ENCODE measurements at regions not wholly inside any gene's neighbourhood (a gene's known extent, or its start where the extent isn't known, plus 50 kb on each side); places are given as distances from the start of the nearest gene placed in this dataset.

GRCh38 chr10:81270051-81270450 is 604.9 kb upstream of the NRG3 start:
- no peak for ATAC-seq (ENCODE audit: low read depth)
- Mint-ChIP-seq H3K9me3 (no peaks in the 10 kb centered on the region), H3K36me3 (ENCODE audit: low read depth) (no peaks in the 10 kb centered on the region), H3K4me3 (no peak overlapping the region), H3K27me3 (no peaks in the 10 kb centered on the region), H3K27ac (no peak overlapping the region), H3K4me1 (no peaks in the 10 kb centered on the region)
- DNase-seq: no peak
- TF ChIP-seq, protein P1, sequence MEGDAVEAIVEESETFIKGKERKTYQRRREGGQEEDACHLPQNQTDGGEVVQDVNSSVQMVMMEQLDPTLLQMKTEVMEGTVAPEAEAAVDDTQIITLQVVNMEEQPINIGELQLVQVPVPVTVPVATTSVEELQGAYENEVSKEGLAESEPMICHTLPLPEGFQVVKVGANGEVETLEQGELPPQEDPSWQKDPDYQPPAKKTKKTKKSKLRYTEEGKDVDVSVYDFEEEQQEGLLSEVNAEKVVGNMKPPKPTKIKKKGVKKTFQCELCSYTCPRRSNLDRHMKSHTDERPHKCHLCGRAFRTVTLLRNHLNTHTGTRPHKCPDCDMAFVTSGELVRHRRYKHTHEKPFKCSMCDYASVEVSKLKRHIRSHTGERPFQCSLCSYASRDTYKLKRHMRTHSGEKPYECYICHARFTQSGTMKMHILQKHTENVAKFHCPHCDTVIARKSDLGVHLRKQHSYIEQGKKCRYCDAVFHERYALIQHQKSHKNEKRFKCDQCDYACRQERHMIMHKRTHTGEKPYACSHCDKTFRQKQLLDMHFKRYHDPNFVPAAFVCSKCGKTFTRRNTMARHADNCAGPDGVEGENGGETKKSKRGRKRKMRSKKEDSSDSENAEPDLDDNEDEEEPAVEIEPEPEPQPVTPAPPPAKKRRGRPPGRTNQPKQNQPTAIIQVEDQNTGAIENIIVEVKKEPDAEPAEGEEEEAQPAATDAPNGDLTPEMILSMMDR (IDR thresholded peaks at IDR 0.05): no peak
- POLR2A ChIA-PET: no interaction called here
- intact Hi-C loops (cut with micrococcal nuclease): no loop called here
- CTCF ChIA-PET: no interaction called here

DNA sequence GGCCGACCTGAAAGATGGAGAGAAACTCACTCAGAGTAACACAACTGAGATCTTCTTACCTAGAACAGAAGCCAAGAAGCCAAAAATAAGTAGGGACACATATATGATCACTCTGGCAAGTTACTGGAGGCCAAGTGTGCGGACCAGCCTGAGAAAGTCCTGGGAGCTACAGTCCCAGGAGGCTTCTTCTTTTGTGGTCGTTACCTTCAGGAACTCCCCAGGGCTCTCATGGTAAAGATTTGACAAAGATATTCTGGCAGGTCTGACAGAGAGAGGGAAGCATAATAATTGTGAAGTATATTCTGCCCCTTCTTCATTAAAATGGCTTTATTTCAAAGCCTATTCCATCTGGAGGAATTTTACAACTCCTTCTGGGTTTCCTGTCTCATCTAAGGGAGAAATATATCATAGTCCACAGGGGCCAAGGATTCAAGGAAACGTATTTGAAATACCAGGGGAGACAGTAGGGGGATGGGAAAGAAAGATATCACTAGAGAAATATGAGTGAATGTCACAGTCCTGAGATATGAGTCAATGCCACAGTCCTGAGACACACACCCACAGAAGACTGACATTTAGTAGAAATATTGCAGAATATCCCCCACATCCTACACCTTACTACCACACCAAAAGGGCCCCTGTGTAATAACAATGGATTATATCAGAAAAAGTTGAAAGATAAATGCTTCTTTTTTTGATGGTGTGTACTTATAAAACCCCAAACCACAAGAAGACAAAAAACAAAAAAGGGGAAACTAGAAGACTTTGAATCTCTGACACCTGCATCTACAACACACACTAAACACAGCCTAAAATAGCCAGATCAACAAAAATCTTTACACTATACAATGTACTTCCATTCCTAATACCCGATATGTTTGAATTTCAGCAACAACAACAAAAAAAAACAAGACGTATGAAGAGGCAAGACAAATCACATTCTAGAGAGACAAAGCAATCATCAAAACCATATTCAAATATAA is 594.2 kb upstream of the NRG3 start:
- H3K27ac Mint-ChIP-seq: no peak overlapping the region
- intact Hi-C loops (cut with micrococcal nuclease): no loop called here
- H3K9me3 Mint-ChIP-seq: peaks cover 8% of the 10 kb centered on the region
- H3K27me3 Mint-ChIP-seq: no peaks in the 10 kb centered on the region
- CTCF ChIA-PET: no interaction called here
- TF ChIP-seq, protein P1 (IDR thresholded peaks at IDR 0.05): no peak
- POLR2A ChIA-PET: no interaction called here
- ATAC-seq (ENCODE audit: low read depth) (no peak), DNase-seq (no peak)
- H3K36me3 Mint-ChIP-seq (ENCODE audit: low read depth): no peaks in the 10 kb centered on the region
- no peaks in the 10 kb centered on the region for H3K4me1 Mint-ChIP-seq
- no peak overlapping the region for H3K4me3 Mint-ChIP-seq

DNA sequence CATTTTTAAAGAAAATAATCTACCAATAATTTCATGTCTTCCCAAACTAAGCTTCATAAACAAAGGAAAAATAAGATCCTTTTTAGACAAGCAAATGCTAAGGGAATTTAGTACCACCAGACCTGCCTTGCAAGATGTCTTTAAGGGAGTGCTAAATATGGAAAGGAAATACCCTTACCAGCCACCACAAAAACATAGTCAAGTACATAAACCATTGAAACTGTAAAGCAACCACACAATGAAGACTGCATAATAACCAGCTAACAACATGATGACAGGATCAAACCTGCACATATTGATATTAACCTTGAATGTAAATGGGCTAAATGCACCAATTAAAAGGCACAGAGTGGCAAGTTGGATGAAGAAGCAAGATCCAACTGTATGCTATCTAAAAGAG is 586.5 kb upstream of the NRG3 start:
- ATAC-seq (ENCODE audit: low read depth) (no peak), DNase-seq (no peak)
- ChIA-PET CTCF (no interaction called here), POLR2A (no interaction called here)
- Mint-ChIP-seq H3K36me3 (ENCODE audit: low read depth) (no peaks in the 10 kb centered on the region), H3K9me3 (peaks cover 15% of the 10 kb centered on the region), H3K27ac (no peak overlapping the region), H3K27me3 (no peaks in the 10 kb centered on the region), H3K4me3 (no peak overlapping the region), H3K4me1 (no peaks in the 10 kb centered on the region)
- intact Hi-C loops (cut with micrococcal nuclease): no loop called here
- TF ChIP-seq, protein P1 (IDR thresholded peaks at IDR 0.05): no peak

- ATAC-seq (ENCODE audit: low read depth) (no peak), DNase-seq (no peak)
- Mint-ChIP-seq H3K36me3 (ENCODE audit: low read depth) (no peaks in the 10 kb centered on the region), H3K27ac (no peak overlapping the region), H3K4me3 (no peak overlapping the region), H3K9me3 (peaks cover 12% of the 10 kb centered on the region), H3K27me3 (no peaks in the 10 kb centered on the region), H3K4me1 (no peaks in the 10 kb centered on the region)
- POLR2A ChIA-PET: no interaction called here
- TF ChIP-seq, protein P1 (IDR thresholded peaks at IDR 0.05): no peak
- CTCF ChIA-PET: no interaction called here
- intact Hi-C loops (cut with micrococcal nuclease): no loop called here
Measured at GRCh38 chr10:81297292-81297691, 577.7 kb upstream of the NRG3 start.

DNA sequence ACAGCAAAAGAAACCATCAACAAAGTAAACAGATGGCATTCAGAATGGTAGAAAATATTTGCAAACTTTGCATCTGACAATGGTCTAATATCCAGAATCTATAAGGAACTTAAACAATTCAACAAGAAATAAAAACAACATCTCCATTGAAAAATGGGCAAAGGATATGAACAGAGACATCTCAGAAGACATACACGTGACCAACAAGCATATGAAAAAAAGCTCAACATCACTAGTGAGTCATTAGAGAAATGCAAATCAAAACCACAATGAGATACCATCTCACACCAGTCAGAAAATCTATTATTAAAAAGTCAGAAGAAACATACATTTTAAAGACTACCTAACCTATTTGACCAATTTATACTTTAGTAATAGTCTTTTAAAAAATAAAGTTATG is 571.3 kb upstream of the NRG3 start:
- Mint-ChIP-seq H3K4me1 (no peaks in the 10 kb centered on the region), H3K9me3 (peaks cover 10% of the 10 kb centered on the region), H3K36me3 (ENCODE audit: low read depth) (no peaks in the 10 kb centered on the region), H3K27me3 (no peaks in the 10 kb centered on the region), H3K4me3 (no peak overlapping the region), H3K27ac (no peak overlapping the region)
- TF ChIP-seq, protein P1 (IDR thresholded peaks at IDR 0.05): no peak
- ChIA-PET CTCF (no interaction called here), POLR2A (no interaction called here)
- intact Hi-C loops (cut with micrococcal nuclease): no loop called here
- no peak for DNase-seq
- ATAC-seq (ENCODE audit: low read depth): no peak

All from activated B cell treated with CpG ODN at 0.5 μM for 24 hours (primary cell).